Thyroid gland (tissue), 4 donors: ENCODE measurements at regions not wholly inside any gene's neighbourhood (a gene's known extent, or its start where the extent isn't known, plus 50 kb on each side); places are given as distances from the start of the nearest gene placed in this dataset.

Experiments
- POLR2A ChIP-seq, 2 donors: fragments of 450-650 bp; IDR thresholded peaks; one replicate each; pipeline ENCODE4 v1.6.1; 2017; ENCODE audit warnings: antibody characterized with exemption in 2 of 2, mild to moderate bottlenecking in 2 of 2, moderate library complexity in 1 of 2
- TF ChIP-seq, protein P1 (sequence below), 6 experiments: fragments of 200-600 bp in 3 of 6; fragments of 450-650 bp in 3 of 6; sonication (generic) in 3 of 6; IDR thresholded peaks; one replicate each; pipeline ENCODE4 v1.5.1; 2016 to 2019; ENCODE audit warnings: antibody characterized with exemption in 6 of 6, mild to moderate bottlenecking in 2 of 6, inconsistent platforms in 1 of 6, moderate library complexity in 1 of 6

GRCh38 chr2:138356178-138356577 is 145.4 kb upstream of the SPOPL start:
- TF ChIP-seq, protein P1, sequence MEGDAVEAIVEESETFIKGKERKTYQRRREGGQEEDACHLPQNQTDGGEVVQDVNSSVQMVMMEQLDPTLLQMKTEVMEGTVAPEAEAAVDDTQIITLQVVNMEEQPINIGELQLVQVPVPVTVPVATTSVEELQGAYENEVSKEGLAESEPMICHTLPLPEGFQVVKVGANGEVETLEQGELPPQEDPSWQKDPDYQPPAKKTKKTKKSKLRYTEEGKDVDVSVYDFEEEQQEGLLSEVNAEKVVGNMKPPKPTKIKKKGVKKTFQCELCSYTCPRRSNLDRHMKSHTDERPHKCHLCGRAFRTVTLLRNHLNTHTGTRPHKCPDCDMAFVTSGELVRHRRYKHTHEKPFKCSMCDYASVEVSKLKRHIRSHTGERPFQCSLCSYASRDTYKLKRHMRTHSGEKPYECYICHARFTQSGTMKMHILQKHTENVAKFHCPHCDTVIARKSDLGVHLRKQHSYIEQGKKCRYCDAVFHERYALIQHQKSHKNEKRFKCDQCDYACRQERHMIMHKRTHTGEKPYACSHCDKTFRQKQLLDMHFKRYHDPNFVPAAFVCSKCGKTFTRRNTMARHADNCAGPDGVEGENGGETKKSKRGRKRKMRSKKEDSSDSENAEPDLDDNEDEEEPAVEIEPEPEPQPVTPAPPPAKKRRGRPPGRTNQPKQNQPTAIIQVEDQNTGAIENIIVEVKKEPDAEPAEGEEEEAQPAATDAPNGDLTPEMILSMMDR (IDR thresholded peaks at IDR 0.05) = no peak
- TF ChIP-seq POLR2A (IDR thresholded peaks at IDR 0.05) = no peak
